Activated naive CD4-positive, alpha-beta T cell treated with Interleukin-2 at 50 U/mL for 16 hours (primary cell): ENCODE measurements at regions not wholly inside any gene's neighbourhood (a gene's known extent, or its start where the extent isn't known, plus 50 kb on each side); places are given as distances from the start of the nearest gene placed in this dataset.
"Not testable (repeated sequence)": the region's sequence is repeated elsewhere in the genome, so short reads cannot be mapped to it uniquely, and the experiment has no call there.

Experiments
- DNase-seq: peaks from one replicate; pipeline ENCODE4 v3.0.0-alpha.2; 2020

GRCh38 chrX:130467936-130468335 lies 66.1 kb downstream of the RBMX2 start:
- no peak for DNase-seq

DNA sequence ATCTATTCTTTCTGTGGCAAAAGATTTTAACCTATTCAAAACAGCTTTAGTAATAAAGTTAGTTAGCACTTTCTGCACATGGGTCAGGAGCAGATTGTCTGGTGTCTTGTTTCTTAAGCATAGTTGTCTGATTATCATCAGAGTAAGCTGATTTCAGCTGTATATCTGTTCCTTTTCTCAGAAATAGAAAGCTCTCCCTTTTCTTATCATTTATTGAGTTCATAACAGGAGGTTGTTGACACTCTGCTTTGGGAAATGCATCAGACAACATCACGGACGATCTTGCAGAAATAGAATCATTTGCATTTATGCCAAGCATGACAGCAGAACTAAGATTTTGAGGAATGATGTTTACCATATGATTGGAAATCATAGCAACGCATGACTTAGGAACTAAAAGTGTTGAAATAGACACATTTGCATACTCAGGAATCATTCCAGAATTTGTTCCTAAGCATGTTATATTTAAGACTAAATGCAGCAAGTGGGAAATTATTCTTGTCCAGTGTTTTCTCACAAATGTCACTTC lies 66.7 kb downstream of the RBMX2 start:
- DNase-seq, result no peak

- no peak for DNase-seq
Observed at GRCh38 chrX:130482871-130483270, 81.1 kb downstream of the RBMX2 start.

DNA sequence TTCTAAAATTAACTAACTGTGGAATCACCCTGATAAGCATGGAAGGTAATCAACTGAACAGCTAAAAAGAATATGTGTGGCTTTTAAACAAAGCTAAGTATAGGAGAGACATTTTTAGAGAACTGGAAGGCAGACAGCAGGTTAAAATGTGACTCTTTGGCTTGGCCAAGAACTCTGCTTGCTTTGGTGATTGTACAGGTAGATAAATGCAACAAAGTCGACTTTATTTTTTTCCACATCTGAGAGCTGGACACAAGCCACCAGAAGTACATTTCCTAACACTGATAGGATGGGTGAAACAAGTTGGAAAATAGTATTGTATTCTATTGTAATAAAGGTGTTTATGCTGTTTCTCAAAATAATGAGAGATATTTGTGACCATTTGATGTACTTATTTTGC lies 84.1 kb downstream of the RBMX2 start:
- DNase-seq, result no peak

DNA sequence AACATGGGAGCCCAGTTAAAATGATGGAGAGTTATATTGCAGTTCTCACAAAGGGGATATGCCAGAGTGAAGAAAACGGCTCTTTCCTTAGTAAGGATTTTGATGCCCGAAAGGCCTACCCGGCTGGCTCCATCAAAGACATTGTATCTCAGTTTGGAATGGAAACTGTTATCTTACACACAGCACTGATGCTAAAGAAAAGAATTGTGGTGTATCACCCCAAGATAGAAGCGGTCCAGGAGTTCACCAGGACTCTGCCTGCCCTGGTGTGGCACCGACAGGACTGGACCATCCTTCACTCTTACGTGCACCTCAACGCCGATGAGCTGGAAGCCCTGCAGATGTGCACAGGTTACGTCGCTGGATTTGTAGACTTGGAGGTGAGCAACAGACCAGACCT lies 93.7 kb downstream of the RBMX2 start:
- DNase-seq, result not testable (repeated sequence)

DNA sequence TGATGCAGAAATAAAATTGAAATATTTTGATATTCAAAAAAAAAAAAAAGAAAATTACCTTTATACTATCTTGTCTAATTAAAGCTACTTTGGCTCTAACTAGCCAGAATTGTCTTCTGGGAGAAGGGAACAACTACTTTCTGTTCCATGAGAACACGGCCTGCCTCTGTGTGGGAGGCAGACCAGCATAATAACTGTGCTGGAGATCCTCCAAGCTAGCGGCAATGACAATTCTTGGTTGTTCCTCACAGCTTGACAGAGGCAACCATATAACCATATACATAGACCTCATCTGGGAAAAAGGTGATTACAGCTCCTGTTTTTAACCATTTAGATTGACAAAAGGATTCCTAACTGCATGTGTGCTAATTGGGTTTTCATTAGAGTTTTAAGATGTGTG lies 95.7 kb downstream of the RBMX2 start:
- DNase-seq, result no peak

- no peak for DNase-seq
Observed at GRCh38 chrX:130498653-130499274, 97.0 kb downstream of the RBMX2 start.

DNA sequence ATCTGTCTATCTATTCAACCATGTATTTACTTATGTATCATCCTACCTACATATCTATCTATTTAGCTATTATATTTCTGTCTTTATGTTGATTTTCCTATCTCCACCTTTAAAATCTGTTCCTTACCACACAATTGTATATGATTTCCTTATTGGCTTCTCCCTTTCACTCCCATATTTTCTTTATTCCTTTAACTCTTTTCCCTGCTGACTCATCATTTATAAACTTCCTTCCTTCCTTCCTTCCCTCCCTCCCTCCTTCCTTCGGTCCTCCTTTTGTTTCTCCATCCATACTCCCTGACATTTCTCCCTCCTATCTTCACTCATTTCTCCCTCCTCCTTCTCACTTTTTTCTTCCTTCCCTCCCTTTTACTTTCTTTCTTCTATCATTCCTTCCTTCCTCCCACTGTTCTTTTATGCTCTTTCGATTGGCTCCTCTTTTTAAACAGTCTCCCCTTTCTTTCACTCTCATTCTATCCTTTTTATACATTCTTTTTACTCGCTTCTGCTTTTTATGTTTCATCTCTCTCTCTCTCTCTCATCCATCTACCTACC lies 100.3 kb downstream of the RBMX2 start:
- DNase-seq, result no peak

GRCh38 chrX:130504019-130504418 lies 102.2 kb downstream of the RBMX2 start:
- no peak for DNase-seq

- DNase-seq, result no peak
Observed at GRCh38 chrX:130507015-130507414, 105.2 kb downstream of the RBMX2 start.

DNA sequence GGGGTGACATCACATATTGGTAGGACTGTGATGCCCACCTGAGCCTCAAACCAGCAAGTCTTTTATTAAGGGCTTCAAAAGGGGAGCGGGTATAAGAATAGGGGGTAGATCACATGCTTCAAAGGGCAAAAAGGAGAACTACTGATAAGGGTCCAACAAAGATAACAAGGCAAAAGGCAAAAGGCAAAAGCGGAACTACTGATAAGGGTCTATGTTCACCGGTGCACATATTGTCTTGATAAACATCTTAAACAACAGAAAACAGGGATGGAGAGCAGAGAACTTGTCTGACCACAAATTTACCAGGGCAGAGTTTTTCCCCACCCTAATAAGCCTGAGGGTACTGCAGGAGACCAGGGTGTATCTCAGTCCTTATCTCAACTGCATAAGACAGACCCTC lies 110.7 kb downstream of the RBMX2 start:
- DNase-seq, result not testable (repeated sequence)

DNA sequence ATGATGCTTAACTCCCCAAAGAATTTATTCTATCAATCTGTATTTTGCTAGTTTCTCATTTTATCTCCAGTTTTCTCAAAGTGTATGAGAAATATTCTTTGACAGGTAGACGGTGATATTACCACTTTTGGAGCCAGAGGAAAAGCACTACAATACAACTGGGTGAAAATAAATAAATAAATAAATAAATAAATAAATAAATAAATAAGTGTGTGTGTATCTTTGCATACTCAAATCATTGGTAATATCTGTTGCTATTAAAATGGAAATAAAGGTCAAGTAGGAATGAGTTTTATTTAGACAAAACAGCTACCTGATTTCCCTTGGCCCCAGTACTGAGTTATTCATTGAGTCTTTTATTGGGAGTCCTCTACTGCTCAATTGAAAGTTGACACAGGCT lies 114.3 kb downstream of the RBMX2 start:
- no peak for DNase-seq

DNA sequence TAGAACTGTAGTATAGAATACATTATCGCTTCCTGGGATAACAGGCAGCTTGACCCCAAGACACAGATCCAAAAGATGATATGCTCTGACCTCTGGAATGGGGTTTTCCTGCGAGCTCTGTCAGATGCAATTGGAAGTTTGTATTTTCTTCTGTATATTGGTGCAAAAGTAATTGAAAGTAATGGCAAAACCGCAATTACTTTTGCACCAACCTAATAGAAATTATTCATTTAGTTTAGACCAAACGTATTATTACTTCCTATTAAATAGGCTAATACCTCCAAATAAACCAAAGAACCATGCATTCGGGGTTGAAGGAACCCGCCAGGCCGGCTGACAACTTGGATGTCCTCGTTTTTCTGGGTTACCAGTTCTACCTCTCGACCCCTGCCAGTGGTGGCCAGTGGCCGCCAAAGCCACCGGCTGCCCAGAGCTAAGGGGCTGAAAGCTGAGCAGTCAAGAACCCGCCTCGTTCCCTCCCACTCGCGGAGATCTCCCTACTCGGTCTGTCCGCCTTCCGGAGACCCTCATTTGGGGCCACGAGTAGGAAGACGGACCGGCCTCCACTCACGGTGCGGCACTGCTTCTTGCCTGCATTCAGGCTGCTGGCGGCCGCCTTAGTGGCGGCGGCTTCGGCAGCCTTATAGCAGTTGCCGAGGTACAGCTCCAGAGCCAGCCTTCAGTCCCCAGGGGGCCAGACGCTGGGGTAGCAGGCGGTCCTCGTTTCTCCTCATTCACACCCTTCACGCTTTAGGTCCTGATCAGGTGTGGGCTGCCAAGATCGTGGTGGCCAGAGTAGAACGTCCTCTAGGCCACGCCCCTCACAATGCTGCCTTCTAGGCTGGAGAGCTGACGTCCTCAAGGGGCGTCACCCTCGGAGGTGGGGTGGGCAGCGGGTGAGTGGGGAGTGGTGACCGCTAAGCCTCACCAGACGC lies 121.9 kb downstream of the RBMX2 start:
- DNase-seq, result no peak

- DNase-seq, result no peak
Observed at GRCh38 chrX:130524476-130525194, 122.8 kb downstream of the RBMX2 start.

GRCh38 chrX:130529531-130529930 lies 127.7 kb downstream of the RBMX2 start:
- DNase-seq, result no peak

GRCh38 chrX:130531066-130531465 lies 129.3 kb downstream of the RBMX2 start:
- DNase-seq, result no peak

- peak; percentile 22 for DNase-seq
Observed at GRCh38 chrX:130539721-130540321, 138.0 kb downstream of the RBMX2 start.

- DNase-seq, result no peak
Observed at GRCh38 chrX:130543603-130544325, 142.0 kb downstream of the RBMX2 start.

DNA sequence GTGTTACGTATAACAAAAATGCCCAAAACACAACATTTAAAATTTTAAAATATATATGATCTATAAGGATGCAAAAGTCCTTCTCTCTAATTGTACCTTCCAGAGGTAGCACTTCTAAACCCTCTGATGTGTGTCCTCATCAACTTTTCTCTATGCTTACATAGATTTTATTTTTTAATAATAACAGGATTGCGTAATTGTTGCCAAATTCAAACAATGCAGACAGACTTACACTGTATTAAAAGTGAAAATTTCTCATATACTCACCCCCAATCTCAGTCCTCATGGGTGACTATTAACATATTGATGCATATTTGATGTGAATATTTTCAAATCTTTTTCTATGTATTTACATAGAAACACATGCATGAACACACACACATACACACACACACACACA lies 144.0 kb downstream of the RBMX2 start:
- DNase-seq, result no peak

- DNase-seq, result not testable (repeated sequence)
Observed at GRCh38 chrX:130549382-130549781, 147.6 kb downstream of the RBMX2 start.

DNA sequence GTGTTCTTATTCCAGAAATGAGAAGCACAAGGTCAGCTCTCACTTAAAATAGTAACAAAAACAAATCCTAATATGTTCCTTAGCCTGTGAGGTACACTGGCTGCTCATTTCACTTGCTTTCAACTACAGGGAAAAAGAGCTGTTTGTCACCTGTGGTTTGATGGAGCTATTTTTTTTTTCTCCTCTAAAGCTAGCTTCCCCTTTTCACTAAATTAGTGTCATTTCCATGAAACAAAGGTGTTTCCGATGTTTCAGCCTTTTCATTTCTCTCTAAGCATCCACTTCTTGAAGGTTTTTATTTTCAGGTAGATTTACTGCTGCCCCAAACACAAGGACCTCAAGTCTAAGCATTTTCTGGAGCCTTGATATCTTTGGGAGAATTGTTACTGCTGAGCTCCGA lies 148.6 kb downstream of the RBMX2 start:
- no peak for DNase-seq
